Spleen (tissue), 11 donors: ENCODE measurements at regions not wholly inside any gene's neighbourhood (a gene's known extent, or its start where the extent isn't known, plus 50 kb on each side); places are given as distances from the start of the nearest gene placed in this dataset.

ENCODE experiments used
- DNase-seq: peaks from one replicate; pipeline ENCODE4 v3.0.0-alpha.2; 2020
- H3K27ac ChIP-seq, 8 donors: fragments of 200-600 bp; sonication (generic) in 7 of 8; 1 replicate in 4 of 8; 2 replicates in 4 of 8; pipeline versions ENCODE4 v1.5.0 to v1.8.0; 2016 to 2021; ENCODE audit warnings: inconsistent platforms in 4 of 8, mild to moderate bottlenecking in 4 of 8, moderate library complexity in 1 of 8
- H3K27me3 ChIP-seq, 7 donors: fragments of 200-600 bp; sonication (generic) in 6 of 7; replicated peaks in 1 of 7; 1 replicate in 4 of 7; 2 replicates in 3 of 7; pipeline versions ENCODE4 v1.5.0 to v1.8.0; 2016 to 2021; ENCODE audit warnings: inconsistent platforms in 3 of 7, mild to moderate bottlenecking in 1 of 7
- H3K36me3 ChIP-seq, 6 donors: fragments of 200-600 bp; sonication (generic) in 5 of 6; 1 replicate in 4 of 6; 2 replicates in 2 of 6; pipeline versions ENCODE4 v1.5.0 to v1.8.0; 2016 to 2021; ENCODE audit warnings: inconsistent platforms in 2 of 6
- H3K4me1 ChIP-seq, 6 donors: fragments of 200-600 bp; sonication (generic) in 5 of 6; 1 replicate in 3 of 6; 2 replicates in 3 of 6; pipeline versions ENCODE4 v1.5.0 to v1.8.0; 2016 to 2021; ENCODE audit warnings: inconsistent platforms in 3 of 6
- H3K4me3 ChIP-seq, 8 donors: fragments of 200-600 bp; sonication (generic) in 7 of 8; 1 replicate in 4 of 8; 2 replicates in 4 of 8; pipeline versions ENCODE4 v1.5.0 to v1.8.0; 2016 to 2021; ENCODE audit warnings: inconsistent platforms in 4 of 8, mild to moderate bottlenecking in 4 of 8, moderate library complexity in 2 of 8
- H3K9me3 ChIP-seq, 8 donors: fragments of 200-600 bp; sonication (generic) in 7 of 8; 1 replicate in 4 of 8; 2 replicates in 4 of 8; pipeline versions ENCODE4 v1.5.0 to v1.8.0; 2016 to 2021; ENCODE audit warnings: inconsistent platforms in 4 of 8
- POLR2A ChIP-seq, 3 donors: fragments of 450-650 bp; IDR thresholded peaks; one replicate each; pipeline ENCODE4 v1.5.1; 2017; ENCODE audit warnings: antibody characterized with exemption in 3 of 3, mild to moderate bottlenecking in 1 of 3
- POLR2AphosphoS5 ChIP-seq, 3 donors: sonication (generic); formaldehyde crosslinking; IDR thresholded peaks; one replicate each; pipeline ENCODE4 v1.5.1; 2017; ENCODE audit warnings: antibody characterized with exemption in 3 of 3
- WGBS, 5 donors: extraction: QIAGEN DNeasy Blood & Tissue Kit in 3 of 5; methylation state at CpG; one replicate each; pipeline versions ENCODE4 v1.1.5 to v1.1.7; 2013 to 2018; 5-methylcytosine and 5-hydroxymethylcytosine counted together
- intact Hi-C: fragments of 100-400 bp; cut with DNase I; formaldehyde crosslinking; loops from one replicate; pipeline ENCODE4 v1.15.0; 2023; ENCODE audit warnings: low total_unique reads
- TF ChIP-seq, protein P1 (sequence below), 11 experiments: fragments of 200-600 bp in 7 of 11; fragments of 450-650 bp in 4 of 11; sonication (generic) in 4 of 11; IDR thresholded peaks in 8 of 11; conservative IDR thresholded peaks in 3 of 11; 1 replicate in 7 of 11; 2 replicates in 4 of 11; pipeline versions ENCODE4 v1.4.0 to v1.8.0; 2016 to 2021; ENCODE audit warnings: antibody characterized with exemption in 11 of 11, inconsistent platforms in 4 of 11, mild to moderate bottlenecking in 1 of 11
- donor health status: healthy with polysubstance abuse.
- donor health status: DM: no; HTN: no; CAD: no; lungs with moderate emphysema.
- donor health status: DM: no; HTN: no; CAD: no.
- donor health status: Bipolar disorder and iron deficiency.
- donor health status: healthy.
- donor health status: DM: no; HTN: no; CAD: no.
- donor health status: DM: yes; HTN: yes; CAD: no.

DNA sequence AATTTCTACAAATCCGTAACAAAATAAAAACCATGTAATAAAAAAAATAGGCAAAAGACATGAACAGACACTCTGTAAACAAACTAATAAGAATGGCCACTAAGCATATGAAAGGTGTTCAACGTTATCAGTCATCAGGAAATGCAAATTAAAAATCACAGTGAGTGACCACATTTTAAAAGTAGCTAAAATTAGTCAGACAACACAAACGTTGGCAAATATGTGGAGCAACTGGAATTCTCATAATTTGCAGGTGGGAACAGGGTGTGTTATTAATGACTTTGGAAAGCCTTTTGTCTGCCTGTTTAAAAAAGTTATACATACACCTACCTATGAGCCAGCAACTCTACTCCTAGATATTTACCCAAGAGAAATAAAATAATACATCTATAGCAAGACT is 164.4 kb downstream of the RMI1 start:
- intact Hi-C loops = no loop called here
- WGBS, 5 donors = 65 to 79% (median 73%) methylated on average over 3 of the region's 3 CpGs
- TF ChIP-seq, protein P1, sequence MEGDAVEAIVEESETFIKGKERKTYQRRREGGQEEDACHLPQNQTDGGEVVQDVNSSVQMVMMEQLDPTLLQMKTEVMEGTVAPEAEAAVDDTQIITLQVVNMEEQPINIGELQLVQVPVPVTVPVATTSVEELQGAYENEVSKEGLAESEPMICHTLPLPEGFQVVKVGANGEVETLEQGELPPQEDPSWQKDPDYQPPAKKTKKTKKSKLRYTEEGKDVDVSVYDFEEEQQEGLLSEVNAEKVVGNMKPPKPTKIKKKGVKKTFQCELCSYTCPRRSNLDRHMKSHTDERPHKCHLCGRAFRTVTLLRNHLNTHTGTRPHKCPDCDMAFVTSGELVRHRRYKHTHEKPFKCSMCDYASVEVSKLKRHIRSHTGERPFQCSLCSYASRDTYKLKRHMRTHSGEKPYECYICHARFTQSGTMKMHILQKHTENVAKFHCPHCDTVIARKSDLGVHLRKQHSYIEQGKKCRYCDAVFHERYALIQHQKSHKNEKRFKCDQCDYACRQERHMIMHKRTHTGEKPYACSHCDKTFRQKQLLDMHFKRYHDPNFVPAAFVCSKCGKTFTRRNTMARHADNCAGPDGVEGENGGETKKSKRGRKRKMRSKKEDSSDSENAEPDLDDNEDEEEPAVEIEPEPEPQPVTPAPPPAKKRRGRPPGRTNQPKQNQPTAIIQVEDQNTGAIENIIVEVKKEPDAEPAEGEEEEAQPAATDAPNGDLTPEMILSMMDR (IDR thresholded peaks at IDR 0.05 in 8 of 11, conservative IDR thresholded peaks at IDR 0.05 in 3 of 11) = no peak
- no peak for TF ChIP-seq POLR2A (IDR thresholded peaks at IDR 0.05)
- Histone ChIP-seq H3K4me1 (peaks cover 16 to 36% (median 23%) of the 10 kb centered on the region in 6 donors), H3K27ac (no peak overlapping the region), H3K27me3 (peaks cover 0 to 35% (median 23%) of the 10 kb centered on the region in 7 donors), H3K4me3 (no peak overlapping the region), H3K9me3 (no peaks in the 10 kb centered on the region), H3K36me3 (no peaks in the 10 kb centered on the region)
- DNase-seq = no peak

DNA sequence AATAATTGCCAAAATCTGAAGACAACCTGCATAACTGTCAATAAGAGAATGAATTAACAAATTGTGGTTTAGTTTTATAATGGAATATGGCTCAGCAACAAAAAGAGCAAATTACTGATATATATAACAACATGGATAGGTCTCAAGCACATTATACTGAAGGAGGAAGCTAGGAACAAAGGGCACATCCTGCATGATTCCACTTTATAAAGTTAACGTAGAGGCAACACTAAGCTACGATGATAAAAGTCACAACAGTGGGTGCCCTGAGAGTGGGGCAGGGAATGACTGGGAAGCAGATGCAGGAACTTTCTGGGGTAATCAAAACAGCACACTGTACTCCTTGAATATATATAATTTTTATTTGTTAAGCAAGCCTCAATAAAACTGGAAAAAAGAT is 165.2 kb downstream of the RMI1 start:
- intact Hi-C loops = no loop called here
- DNase-seq = no peak
- H3K27me3 ChIP-seq = peaks cover 0 to 28% (median 16%) of the 10 kb centered on the region in 7 donors
- H3K9me3 ChIP-seq = no peaks in the 10 kb centered on the region
- peak overlapping the region in 3 of 8 donors; percentile 69 to 79 (median 75) for H3K27ac ChIP-seq
- no peak for TF ChIP-seq POLR2A (IDR thresholded peaks at IDR 0.05)
- TF ChIP-seq, protein P1 (IDR thresholded peaks at IDR 0.05 in 8 of 11, conservative IDR thresholded peaks at IDR 0.05 in 3 of 11) = no peak
- no peak for TF ChIP-seq POLR2AphosphoS5 (IDR thresholded peaks at IDR 0.05)
- peaks cover 12 to 29% (median 16%) of the 10 kb centered on the region in 6 donors for H3K4me1 ChIP-seq
- 65 to 85% (median 75%) methylated on average over 2 of the region's 2 CpGs for WGBS, 5 donors
- no peak overlapping the region for H3K4me3 ChIP-seq
- H3K36me3 ChIP-seq = no peaks in the 10 kb centered on the region

DNA sequence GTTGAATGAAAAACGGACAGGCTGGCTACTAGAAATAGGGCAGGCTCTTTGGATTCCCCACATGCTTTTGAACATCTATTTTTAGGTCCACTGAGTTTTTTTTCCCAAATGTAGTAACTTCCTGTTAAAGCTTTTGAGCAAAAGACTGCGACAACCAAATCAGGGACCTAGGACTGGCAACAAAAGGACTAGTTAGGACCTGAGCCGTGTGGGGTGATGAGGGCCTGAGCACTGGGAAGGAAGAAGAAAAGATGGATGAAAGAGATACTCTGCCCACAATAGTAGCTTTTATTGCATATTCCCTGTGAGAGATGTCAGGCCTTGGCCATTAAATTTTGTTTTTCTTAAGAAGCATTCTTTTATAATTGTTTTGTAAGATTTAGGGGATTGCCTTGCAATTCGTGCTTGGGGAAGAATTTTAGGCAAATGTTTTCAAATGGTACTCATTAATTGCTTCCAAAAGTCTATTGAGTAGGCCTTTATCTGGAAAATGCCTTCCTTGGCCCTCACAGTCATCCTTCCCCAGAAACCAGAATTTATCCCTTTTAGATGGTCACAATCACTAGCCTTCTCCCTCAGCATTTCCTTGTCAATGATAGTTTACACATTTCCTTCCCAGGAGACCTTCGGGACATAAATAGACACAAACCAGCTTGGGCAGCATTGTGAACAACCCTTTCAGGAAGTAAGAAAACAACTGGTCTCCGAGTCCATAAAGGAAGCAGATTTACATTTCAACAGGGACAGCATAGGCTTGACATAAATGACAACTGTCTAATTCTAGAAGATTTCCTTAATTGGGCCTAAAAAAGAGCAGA is 166.5 kb downstream of the RMI1 start:
- TF ChIP-seq POLR2AphosphoS5 (IDR thresholded peaks at IDR 0.05) (no peak), POLR2A (IDR thresholded peaks at IDR 0.05) (no peak)
- TF ChIP-seq, protein P1 (IDR thresholded peaks at IDR 0.05 in 8 of 11, conservative IDR thresholded peaks at IDR 0.05 in 3 of 11) = no peak
- Histone ChIP-seq H3K9me3 (no peaks in the 10 kb centered on the region), H3K36me3 (no peaks in the 10 kb centered on the region), H3K4me3 (no peak overlapping the region), H3K27ac (peak overlapping the region; percentile 4 to 79 (median 70)), H3K4me1 (peaks cover 7 to 27% (median 13%) of the 10 kb centered on the region in 6 donors), H3K27me3 (peaks cover 0 to 15% (median 4%) of the 10 kb centered on the region in 7 donors)
- intact Hi-C loops = no loop called here
- WGBS, 5 donors = 18 to 26% (median 21%) methylated on average over 6 of the region's 6 CpGs
- DNase-seq = no peak

DNA sequence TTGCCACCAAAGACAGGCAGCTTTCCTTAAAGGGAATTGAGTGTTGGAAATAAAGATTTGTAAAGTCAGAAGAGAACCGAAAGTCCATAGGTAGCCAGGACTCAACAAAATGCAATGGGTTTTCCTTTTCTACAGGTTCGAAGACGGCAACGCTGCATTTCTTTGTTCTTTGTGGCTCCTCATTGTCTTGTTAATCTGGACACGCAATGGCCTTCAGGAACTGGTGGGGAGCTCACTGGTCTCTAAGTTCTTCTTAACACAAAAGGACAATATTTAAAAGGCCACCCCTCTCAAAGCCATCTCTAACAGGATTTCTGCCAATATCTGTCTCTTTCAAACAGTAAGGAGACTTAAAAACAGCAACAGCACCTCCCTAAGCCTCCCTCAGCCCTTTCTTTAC is 170.6 kb downstream of the RMI1 start:
- Histone ChIP-seq H3K27ac (peak overlapping the region in 1 of 8 donors; percentile 56), H3K36me3 (no peaks in the 10 kb centered on the region), H3K9me3 (no peaks in the 10 kb centered on the region), H3K4me3 (no peak overlapping the region), H3K4me1 (peaks cover 7 to 17% (median 10%) of the 10 kb centered on the region in 6 donors), H3K27me3 (no peaks in the 10 kb centered on the region)
- TF ChIP-seq, protein P1 (IDR thresholded peaks at IDR 0.05 in 8 of 11, conservative IDR thresholded peaks at IDR 0.05 in 3 of 11) = no peak
- TF ChIP-seq POLR2A (IDR thresholded peaks at IDR 0.05) (no peak), POLR2AphosphoS5 (IDR thresholded peaks at IDR 0.05) (no peak)
- 85 to 96% (median 91%) methylated on average over 5 of the region's 5 CpGs for WGBS, 5 donors
- intact Hi-C loops = loop anchor here (10.0 kb wide), 1 partner anchor 166 kb away; the partner anchor contains the start of genes HNRNPK and RMI1
- no peak for DNase-seq
